Fibroblast of lung (primary cell): ENCODE measurements at regions not wholly inside any gene's neighbourhood (a gene's known extent, or its start where the extent isn't known, plus 50 kb on each side); places are given as distances from the start of the nearest gene placed in this dataset.
"Not testable (repeated sequence)": the region's sequence is repeated elsewhere in the genome, so short reads cannot be mapped to it uniquely, and the experiment has no call there.

Experiments used
- DNase-seq, 2 donors: peaks; one replicate each; pipeline versions ENCODE4 v3.0.0 to v3.0.0-alpha.2; 2010; ENCODE audit warnings: low read depth in 2 of 2
- H2AFZ ChIP-seq: 2 replicates; pipeline ENCODE4 v1.5.1; 2012; ENCODE audit warnings: low read length, control low read depth, inconsistent platforms
- H3K27ac ChIP-seq: 2 replicates; pipeline ENCODE4 v1.5.1; 2011; ENCODE audit warnings: low read length, control low read depth; ENCODE audit not compliant: insufficient read depth
- H3K27me3 ChIP-seq: 2 replicates; pipeline ENCODE4 v1.5.1; 2011; ENCODE audit warnings: mild to moderate bottlenecking, low read length; ENCODE audit not compliant: control insufficient read depth, insufficient read depth
- H3K36me3 ChIP-seq: 2 replicates; pipeline ENCODE4 v1.5.1; 2011; ENCODE audit warnings: low read length; ENCODE audit not compliant: control insufficient read depth, insufficient read depth
- H3K4me1 ChIP-seq: 2 replicates; pipeline ENCODE4 v1.5.1; 2011; ENCODE audit warnings: low read length; ENCODE audit not compliant: control insufficient read depth, insufficient read depth; ENCODE audit errors: extremely low read depth
- H3K4me2 ChIP-seq: 2 replicates; pipeline ENCODE4 v1.5.1; 2011; ENCODE audit warnings: low read length, control low read depth; ENCODE audit not compliant: insufficient read depth; ENCODE audit errors: extremely low read depth
- H3K4me3 ChIP-seq, 4 experiments: fragments of 200-600 bp in 1 of 4; sonication (generic) in 1 of 4; replicated peaks in 1 of 4; 2 replicates each; pipeline ENCODE4 v1.5.1; 2011 to 2016; ENCODE audit warnings: low read length in 4 of 4, low read depth in 3 of 4, mild to moderate bottlenecking in 3 of 4, control low read depth in 2 of 4, inconsistent platforms in 1 of 4, mixed read lengths in 1 of 4; ENCODE audit not compliant: insufficient read depth in 1 of 4; ENCODE audit errors: control extremely low read depth in 1 of 4
- H3K79me2 ChIP-seq: 2 replicates; pipeline ENCODE4 v1.5.1; 2012; ENCODE audit warnings: mild to moderate bottlenecking, low read length, inconsistent platforms; ENCODE audit not compliant: control insufficient read depth, insufficient read depth
- H3K9ac ChIP-seq: 2 replicates; pipeline ENCODE4 v1.5.1; 2011; ENCODE audit warnings: mild to moderate bottlenecking, low read length, control low read depth; ENCODE audit not compliant: insufficient read depth
- H3K9me3 ChIP-seq: 2 replicates; pipeline ENCODE4 v1.5.1; 2012; ENCODE audit warnings: low read depth, low read length; ENCODE audit not compliant: control insufficient read depth, insufficient read depth
- H4K20me1 ChIP-seq: 2 replicates; pipeline ENCODE4 v1.5.1; 2011; ENCODE audit warnings: low read length; ENCODE audit not compliant: control insufficient read depth, insufficient read depth; ENCODE audit errors: extremely low read depth
- EZH2 ChIP-seq: IDR thresholded peaks from 2 replicates; pipeline ENCODE4 v1.5.1; 2012; ENCODE audit warnings: low read length, control low read depth, mild to moderate bottlenecking; ENCODE audit errors: missing control alignments
- TF ChIP-seq, protein P1 (sequence below), 2 donors: IDR thresholded peaks in 1 of 2; conservative IDR thresholded peaks in 1 of 2; 1 replicate in 1 of 2; 2 replicates in 1 of 2; pipeline ENCODE4 v1.5.1; 2011 to 2012; ENCODE audit warnings: low read length in 2 of 2, control low read depth in 1 of 2, inconsistent platforms in 1 of 2, low read depth in 1 of 2, mild to moderate bottlenecking in 1 of 2

DNA sequence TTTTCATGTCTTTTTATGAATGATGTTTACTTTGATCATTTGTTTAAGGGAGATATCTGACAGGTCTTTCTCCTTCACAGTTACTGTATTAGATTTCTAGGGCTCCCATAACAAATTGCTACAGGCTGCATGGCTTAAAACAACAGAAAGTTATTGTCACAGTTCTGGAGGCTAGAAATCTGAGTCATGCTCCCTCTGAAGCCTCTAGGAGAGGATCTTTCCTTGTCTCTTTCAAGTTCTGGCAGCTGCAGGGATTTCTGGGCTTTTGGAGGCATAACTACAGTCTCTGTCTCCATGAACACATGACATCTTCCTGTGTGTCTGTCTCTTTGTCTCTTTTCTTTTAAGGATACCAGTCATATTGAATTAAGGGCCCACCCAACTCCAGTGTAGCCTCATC, 557.3 kb upstream of the SEMA6A start:
- no peak for DNase-seq
- no peak overlapping the region for H2AFZ ChIP-seq
- no peaks in the 10 kb centered on the region for H3K4me1 ChIP-seq
- TF ChIP-seq, protein P1, sequence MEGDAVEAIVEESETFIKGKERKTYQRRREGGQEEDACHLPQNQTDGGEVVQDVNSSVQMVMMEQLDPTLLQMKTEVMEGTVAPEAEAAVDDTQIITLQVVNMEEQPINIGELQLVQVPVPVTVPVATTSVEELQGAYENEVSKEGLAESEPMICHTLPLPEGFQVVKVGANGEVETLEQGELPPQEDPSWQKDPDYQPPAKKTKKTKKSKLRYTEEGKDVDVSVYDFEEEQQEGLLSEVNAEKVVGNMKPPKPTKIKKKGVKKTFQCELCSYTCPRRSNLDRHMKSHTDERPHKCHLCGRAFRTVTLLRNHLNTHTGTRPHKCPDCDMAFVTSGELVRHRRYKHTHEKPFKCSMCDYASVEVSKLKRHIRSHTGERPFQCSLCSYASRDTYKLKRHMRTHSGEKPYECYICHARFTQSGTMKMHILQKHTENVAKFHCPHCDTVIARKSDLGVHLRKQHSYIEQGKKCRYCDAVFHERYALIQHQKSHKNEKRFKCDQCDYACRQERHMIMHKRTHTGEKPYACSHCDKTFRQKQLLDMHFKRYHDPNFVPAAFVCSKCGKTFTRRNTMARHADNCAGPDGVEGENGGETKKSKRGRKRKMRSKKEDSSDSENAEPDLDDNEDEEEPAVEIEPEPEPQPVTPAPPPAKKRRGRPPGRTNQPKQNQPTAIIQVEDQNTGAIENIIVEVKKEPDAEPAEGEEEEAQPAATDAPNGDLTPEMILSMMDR (conservative IDR thresholded peaks at IDR 0.05 in 1 of 2, IDR thresholded peaks at IDR 0.05 in 1 of 2; ENCODE audit: low read depth in 1 of 2, low read length in 2 of 2), result no peak
- TF ChIP-seq EZH2, result no peak
- no peaks in the 10 kb centered on the region for H4K20me1 ChIP-seq
- H3K9ac ChIP-seq, result no peak overlapping the region
- no peaks in the 10 kb centered on the region for H3K27me3 ChIP-seq
- no peaks in the 10 kb centered on the region for H3K36me3 ChIP-seq
- H3K4me2 ChIP-seq, result no peak overlapping the region
- H3K4me3 ChIP-seq, result no peak overlapping the region
- H3K27ac ChIP-seq, result no peak overlapping the region
- H3K9me3 ChIP-seq, result no peaks in the 10 kb centered on the region
- H3K79me2 ChIP-seq, result no peaks in the 10 kb centered on the region

DNA sequence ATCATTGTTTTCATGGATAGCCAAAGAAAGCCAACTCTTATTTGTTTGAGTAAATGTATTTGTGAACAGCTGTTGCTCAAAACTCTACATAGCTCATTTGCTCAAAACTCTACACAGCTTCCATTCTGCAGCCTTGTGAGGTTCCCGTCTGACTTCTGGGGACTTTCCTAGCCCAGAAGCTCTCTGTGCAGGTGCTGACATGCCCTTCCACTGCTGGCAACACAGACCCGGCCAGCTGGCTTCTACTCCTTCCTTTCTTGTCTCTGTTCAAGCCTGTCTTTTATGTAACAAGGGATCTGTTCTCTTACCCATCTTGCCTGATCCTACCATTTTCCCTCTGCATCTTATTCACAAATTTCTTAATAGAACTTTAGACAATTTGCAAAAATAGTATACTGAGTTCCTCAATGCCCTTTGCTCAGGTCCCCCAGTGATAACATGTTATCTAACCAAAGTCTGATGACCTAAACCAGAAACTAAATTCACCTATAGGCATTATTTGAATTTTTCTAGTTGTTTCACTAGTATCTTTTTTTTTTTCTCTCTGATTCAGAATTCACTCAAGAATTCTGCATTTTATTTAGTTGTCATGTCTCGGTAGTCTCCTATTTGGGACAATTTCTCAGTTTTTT, 556.5 kb upstream of the SEMA6A start:
- no peak overlapping the region for H2AFZ ChIP-seq
- no peak overlapping the region for H3K4me3 ChIP-seq

DNA sequence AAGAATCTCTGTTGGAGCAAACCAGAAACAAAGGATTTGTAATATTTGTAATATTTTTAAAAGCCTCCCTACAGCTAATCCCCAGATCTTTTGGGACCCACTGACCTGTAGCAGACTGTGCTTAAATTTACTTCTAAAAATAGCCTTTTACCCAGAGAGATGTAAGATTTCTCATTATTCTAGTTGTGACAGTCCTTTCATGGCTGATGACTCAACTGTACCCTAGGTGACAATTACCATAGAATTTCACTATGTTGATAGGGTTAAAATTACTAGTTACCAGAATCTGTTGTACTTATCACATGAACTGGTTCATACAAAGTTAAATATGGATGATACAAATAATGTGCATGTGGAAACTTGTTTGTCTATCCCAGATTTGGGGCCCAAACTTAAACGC, 543.9 kb upstream of the SEMA6A start:
- Histone ChIP-seq H3K4me3 (no peak overlapping the region), H3K9me3 (no peaks in the 10 kb centered on the region), H3K27me3 (no peaks in the 10 kb centered on the region), H3K9ac (no peak overlapping the region), H3K27ac (no peak overlapping the region), H4K20me1 (no peaks in the 10 kb centered on the region), H3K4me2 (no peak overlapping the region), H2AFZ (no peak overlapping the region), H3K36me3 (no peaks in the 10 kb centered on the region), H3K79me2 (no peaks in the 10 kb centered on the region), H3K4me1 (no peaks in the 10 kb centered on the region)
- TF ChIP-seq EZH2, result no peak
- TF ChIP-seq, protein P1 (conservative IDR thresholded peaks at IDR 0.05 in 1 of 2, IDR thresholded peaks at IDR 0.05 in 1 of 2; ENCODE audit: low read depth in 1 of 2, low read length in 2 of 2), result no peak
- no peak for DNase-seq

More for the DNA sequence above, 556.5 kb upstream of the SEMA6A start:
- Histone ChIP-seq H3K4me2 (no peak overlapping the region), H3K36me3 (no peaks in the 10 kb centered on the region), H4K20me1 (no peaks in the 10 kb centered on the region), H3K27me3 (no peaks in the 10 kb centered on the region), H3K4me1 (no peaks in the 10 kb centered on the region), H3K79me2 (no peaks in the 10 kb centered on the region), H3K9ac (no peak overlapping the region), H3K27ac (no peak overlapping the region), H3K9me3 (no peaks in the 10 kb centered on the region)
- DNase-seq, result no peak
- TF ChIP-seq, protein P1 (conservative IDR thresholded peaks at IDR 0.05 in 1 of 2, IDR thresholded peaks at IDR 0.05 in 1 of 2; ENCODE audit: low read depth in 1 of 2, low read length in 2 of 2), result no peak
- no peak for TF ChIP-seq EZH2

DNA sequence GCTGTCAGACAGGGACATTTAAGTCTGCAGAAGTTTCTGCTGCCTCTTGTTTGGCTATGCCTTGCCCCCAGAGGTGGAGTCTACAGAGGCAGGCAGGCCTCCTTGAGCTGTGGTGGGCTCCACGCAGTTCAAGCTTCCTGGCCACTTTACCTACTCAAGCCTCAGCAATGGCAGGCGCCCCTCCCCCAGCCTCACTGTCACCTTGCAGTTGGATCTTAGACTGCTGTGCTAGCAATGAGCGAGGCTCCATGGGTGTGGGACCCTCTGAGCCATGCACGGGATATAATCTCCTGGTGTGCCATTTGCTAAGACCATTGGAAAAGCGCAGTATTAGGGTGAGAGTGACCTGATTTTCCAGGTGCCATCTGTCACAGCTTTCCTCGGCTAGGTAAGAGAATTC, 542.7 kb upstream of the SEMA6A start:
- H4K20me1 ChIP-seq, H3K9me3 ChIP-seq, H2AFZ ChIP-seq, H3K36me3 ChIP-seq, H3K27me3 ChIP-seq, H3K4me3 ChIP-seq, H3K79me2 ChIP-seq, DNase-seq, H3K4me1 ChIP-seq, H3K4me2 ChIP-seq, H3K9ac ChIP-seq, H3K27ac ChIP-seq: not testable (repeated sequence)
